ENCODE measurements at regions not wholly inside any gene's neighbourhood (a gene's known extent, or its start where the extent isn't known, plus 50 kb on each side); places are given as distances from the start of the nearest gene placed in this dataset.

- Mint-ChIP-seq H3K27me3 (ENCODE audit: low read depth) (peaks cover 1% of the 10 kb centered on the region), H3K36me3 (ENCODE audit: low read depth) (no peaks in the 10 kb centered on the region), H3K9me3 (ENCODE audit: low read depth) (peaks cover 3% of the 10 kb centered on the region), H3K4me3 (ENCODE audit: unreplicated experiment) (no peak overlapping the region), H3K27ac (ENCODE audit: unreplicated experiment) (no peak overlapping the region), H3K4me1 (ENCODE audit: low read depth) (no peaks in the 10 kb centered on the region)
- no peak for DNase-seq (ENCODE audit: low spot score)
- no peak for TF ChIP-seq CTCF (IDR thresholded peaks at IDR 0.05)
These were observed 230.6 kb upstream of the GPRIN3 start for GRCh38 chr4:89538171-89538570.

GRCh38 chr4:89537281-89537680, 229.7 kb upstream of the GPRIN3 start:
- DNase-seq (ENCODE audit: low spot score) = no peak
- Mint-ChIP-seq H3K4me3 (ENCODE audit: unreplicated experiment) (no peak overlapping the region), H3K9me3 (ENCODE audit: low read depth) (no peaks in the 10 kb centered on the region), H3K4me1 (ENCODE audit: low read depth) (no peaks in the 10 kb centered on the region), H3K36me3 (ENCODE audit: low read depth) (no peaks in the 10 kb centered on the region), H3K27ac (ENCODE audit: unreplicated experiment) (no peak overlapping the region), H3K27me3 (ENCODE audit: low read depth) (peaks cover 6% of the 10 kb centered on the region)
- no peak for TF ChIP-seq CTCF (IDR thresholded peaks at IDR 0.05)

GRCh38 chr4:89535251-89535650, 227.7 kb upstream of the GPRIN3 start:
- Mint-ChIP-seq H3K4me1 (ENCODE audit: low read depth) (no peaks in the 10 kb centered on the region), H3K27ac (ENCODE audit: unreplicated experiment) (no peak overlapping the region), H3K9me3 (ENCODE audit: low read depth) (no peaks in the 10 kb centered on the region), H3K4me3 (ENCODE audit: unreplicated experiment) (no peak overlapping the region), H3K27me3 (ENCODE audit: low read depth) (peaks cover 13% of the 10 kb centered on the region), H3K36me3 (ENCODE audit: low read depth) (no peaks in the 10 kb centered on the region)
- no peak for DNase-seq (ENCODE audit: low spot score)
- no peak for TF ChIP-seq CTCF (IDR thresholded peaks at IDR 0.05)

- H3K9me3 Mint-ChIP-seq (ENCODE audit: low read depth) = no peaks in the 10 kb centered on the region
- H3K27me3 Mint-ChIP-seq (ENCODE audit: low read depth) = peaks cover 13% of the 10 kb centered on the region
- H3K4me3 Mint-ChIP-seq (ENCODE audit: unreplicated experiment) = no peak overlapping the region
- H3K27ac Mint-ChIP-seq (ENCODE audit: unreplicated experiment) = no peak overlapping the region
- TF ChIP-seq CTCF (IDR thresholded peaks at IDR 0.05) = no peak
- H3K36me3 Mint-ChIP-seq (ENCODE audit: low read depth) = no peaks in the 10 kb centered on the region
- no peak for DNase-seq (ENCODE audit: low spot score)
- no peaks in the 10 kb centered on the region for H3K4me1 Mint-ChIP-seq (ENCODE audit: low read depth)
These were observed 226.8 kb upstream of the GPRIN3 start for GRCh38 chr4:89534356-89534755.

- peaks cover 12% of the 10 kb centered on the region for H3K27me3 Mint-ChIP-seq (ENCODE audit: low read depth)
- no peak overlapping the region for H3K4me3 Mint-ChIP-seq (ENCODE audit: unreplicated experiment)
- H3K4me1 Mint-ChIP-seq (ENCODE audit: low read depth) = no peaks in the 10 kb centered on the region
- TF ChIP-seq CTCF (IDR thresholded peaks at IDR 0.05) = no peak
- no peaks in the 10 kb centered on the region for H3K9me3 Mint-ChIP-seq (ENCODE audit: low read depth)
- H3K27ac Mint-ChIP-seq (ENCODE audit: unreplicated experiment) = no peak overlapping the region
- no peaks in the 10 kb centered on the region for H3K36me3 Mint-ChIP-seq (ENCODE audit: low read depth)
- DNase-seq (ENCODE audit: low spot score) = no peak
These were observed 224.5 kb upstream of the GPRIN3 start for GRCh38 chr4:89531932-89532640.
